K562 (cell line): ENCODE measurements at regions not wholly inside any gene's neighbourhood (a gene's known extent, or its start where the extent isn't known, plus 50 kb on each side); places are given as distances from the start of the nearest gene placed in this dataset.

Experiments
- BMI1 ChIP-seq: fragments of 150-350 bp; IDR thresholded peaks from 2 replicates; pipeline ENCODE4 v1.6.1; 2014; ENCODE audit warnings: low read length
- CBFA2T3 ChIP-seq: fragments of 450-650 bp; IDR thresholded peaks from 2 replicates; pipeline ENCODE4 v1.6.1; 2017
- CC2D1A ChIP-seq: fragments of 450-650 bp; IDR thresholded peaks from 2 replicates; pipeline ENCODE4 v1.6.1; 2017; ENCODE audit warnings: mild to moderate bottlenecking
- EZH2 ChIP-seq: IDR thresholded peaks from 2 replicates; pipeline ENCODE4 v1.6.1; 2012; ENCODE audit warnings: low read depth, mild to moderate bottlenecking, inconsistent platforms, low read length, borderline replicate concordance
- FIP1L1 ChIP-seq: fragments of 200-400 bp; formaldehyde crosslinking; IDR thresholded peaks from 2 replicates; pipeline ENCODE4 v1.6.1; 2018; ENCODE audit warnings: mild to moderate bottlenecking, low read depth, low read length; ENCODE audit not compliant: poor library complexity, severe bottlenecking
- GTF2A2 ChIP-seq: IDR thresholded peaks from 2 replicates; pipeline ENCODE4 v1.6.1; 2016; ENCODE audit warnings: mild to moderate bottlenecking, missing genetic modification characterization, missing compliant biosample characterization
- KDM2B ChIP-seq: fragments of 250-450 bp; sonication (Bioruptor Pico); IDR thresholded peaks from 2 replicates; pipeline ENCODE4 v1.8.0; 2021; ENCODE audit warnings: mild to moderate bottlenecking, moderate library complexity
- KLF13 ChIP-seq: fragments of 450-650 bp; IDR thresholded peaks from 2 replicates; pipeline ENCODE4 v1.6.1; 2016; ENCODE audit warnings: missing genetic modification characterization, low read depth, mild to moderate bottlenecking, missing compliant biosample characterization, moderate library complexity, borderline replicate concordance
- MCM5 ChIP-seq: fragments of 450-650 bp; IDR thresholded peaks from 2 replicates; pipeline ENCODE4 v1.6.1; 2016; ENCODE audit warnings: low read depth
- POLR2H ChIP-seq: IDR thresholded peaks from 2 replicates; pipeline ENCODE4 v1.6.1; 2016; ENCODE audit warnings: missing genetic modification characterization, low read depth, mild to moderate bottlenecking, control low read depth, missing compliant biosample characterization, moderate library complexity
- PRMT5 ChIP-seq: sonication (generic); formaldehyde crosslinking; IDR thresholded peaks from 2 replicates; pipeline ENCODE4 v1.5.0; 2020; ENCODE audit warnings: missing genetic modification reagents
- PURB ChIP-seq: sonication (generic); formaldehyde crosslinking; IDR thresholded peaks from 2 replicates; pipeline ENCODE4 v1.9.0; 2021; ENCODE audit warnings: low read depth, mild to moderate bottlenecking, missing genetic modification reagents
- RB1 ChIP-seq: fragments of 450-650 bp; IDR thresholded peaks from 2 replicates; pipeline ENCODE4 v1.6.1; 2017; ENCODE audit warnings: low read depth, mild to moderate bottlenecking
- RHOXF2B ChIP-seq: fragments of 250-450 bp; sonication (Bioruptor Pico); conservative IDR thresholded peaks from 2 replicates; pipeline ENCODE4 v1.5.1; 2021
- TAF1 ChIP-seq: IDR thresholded peaks from 2 replicates; pipeline ENCODE4 v1.6.1; 2011; ENCODE audit warnings: mild to moderate bottlenecking, low read length, moderate library complexity; ENCODE audit not compliant: insufficient read depth, control insufficient read depth, severe bottlenecking; ENCODE audit errors: extremely low read depth
- TCF15 ChIP-seq: fragments of 250-450 bp; sonication (Bioruptor Pico); IDR thresholded peaks from 2 replicates; pipeline ENCODE4 v1.8.0; 2022; ENCODE audit warnings: moderate library complexity, mild to moderate bottlenecking, inconsistent platforms
- ZKSCAN8 ChIP-seq: fragments of 200-800 bp; sonication (Bioruptor generic); IDR thresholded peaks from 2 replicates; pipeline ENCODE4 v1.6.1; 2016; ENCODE audit warnings: missing genetic modification characterization, missing compliant biosample characterization
- ZNF282 ChIP-seq: sonication (generic); formaldehyde crosslinking; IDR thresholded peaks from 2 replicates; pipeline ENCODE4 v1.8.1; 2023; ENCODE audit warnings: missing genetic modification reagents
- ZNF445 ChIP-seq: fragments of 250-450 bp; sonication (Bioruptor Pico); IDR thresholded peaks from 2 replicates; pipeline ENCODE4 v1.4.0; 2020; ENCODE audit warnings: low read depth, mild to moderate bottlenecking, moderate library complexity
- ZNF609 ChIP-seq: sonication (generic); formaldehyde crosslinking; IDR thresholded peaks from 2 replicates; pipeline ENCODE4 v1.8.1; 2023; ENCODE audit warnings: missing genetic modification reagents, mild to moderate bottlenecking, borderline replicate concordance
- ZNF639 ChIP-seq, 2 experiments: fragments of 200-800 bp in 1 of 2; sonication (Bioruptor generic) in 1 of 2; sonication (generic) in 1 of 2; formaldehyde crosslinking in 1 of 2; IDR thresholded peaks in 1 of 2; conservative IDR thresholded peaks in 1 of 2; 2 replicates each; pipeline versions ENCODE4 v1.5.0 to v1.6.1; 2016 to 2020; ENCODE audit warnings: missing compliant biosample characterization in 1 of 2, missing genetic modification characterization in 1 of 2, missing genetic modification reagents in 1 of 2
- ZNF780A ChIP-seq: fragments of 250-450 bp; sonication (Bioruptor Pico); IDR thresholded peaks from 2 replicates; pipeline ENCODE4 v1.5.0; 2021; ENCODE audit warnings: mild to moderate bottlenecking
- ZNF79 ChIP-seq: fragments of 250-450 bp; sonication (Bioruptor Pico); IDR thresholded peaks from 2 replicates; pipeline ENCODE4 v1.4.0; 2020; ENCODE audit warnings: low read depth, mild to moderate bottlenecking, moderate library complexity

GRCh38 chr2:12178289-12179080 lies 432.1 kb downstream of the LPIN1 start (continued):
- TF ChIP-seq ZNF609 (CRISPR knock-in tag) (no peak), ZNF639 (CRISPR knock-in tag; conservative IDR thresholded peaks at IDR 0.05 in 1 of 2, IDR thresholded peaks at IDR 0.05 in 1 of 2) (no peak), ZNF282 (CRISPR knock-in tag) (no peak), KDM2B (no peak), PURB (CRISPR knock-in tag) (no peak), FIP1L1 (no peak), MCM5 (no peak), POLR2H (tag) (no peak), CBFA2T3 (peak; percentile 92), ZKSCAN8 (CRISPR knock-in tag) (0 out of 2 replicates have a peak, but pooled peaks have one; percentile 2), PRMT5 (CRISPR knock-in tag) (no peak), RHOXF2B (CRISPR knock-in tag) (no peak), TAF1 (no peak), ZNF780A (CRISPR knock-in tag) (no peak), CC2D1A (no peak; the same call in 1 of the 2 replicates), BMI1 (no peak), RB1 (no peak), ZNF79 (CRISPR knock-in tag) (no peak), EZH2 (no peak), TCF15 (CRISPR knock-in tag) (no peak), GTF2A2 (no peak), KLF13 (no peak), ZNF445 (no peak)
